ENCODE measurements at regions not wholly inside any gene's neighbourhood (a gene's known extent, or its start where the extent isn't known, plus 50 kb on each side); places are given as distances from the start of the nearest gene placed in this dataset.

DNA sequence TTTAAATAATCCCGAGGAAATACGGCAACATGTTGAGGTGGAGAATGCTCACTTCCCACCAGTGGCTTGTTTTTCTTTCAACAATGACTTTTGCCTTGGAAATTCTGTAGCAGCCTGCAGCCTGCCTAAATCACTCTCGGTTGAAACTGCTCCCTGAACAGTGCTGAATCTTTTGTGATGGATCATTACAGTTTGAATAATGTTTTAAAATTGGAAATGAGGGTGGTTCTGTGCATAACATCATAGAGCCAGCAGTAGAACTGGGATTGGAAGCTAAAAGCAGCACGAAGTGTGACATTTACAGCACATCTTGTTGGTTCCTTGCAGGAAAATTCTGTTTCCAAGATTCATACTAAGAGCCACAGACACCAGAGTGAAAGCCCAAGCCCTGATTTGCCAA is 74.1 kb upstream of the GPR12 start:
- no peak for FAIRE-seq

DNA sequence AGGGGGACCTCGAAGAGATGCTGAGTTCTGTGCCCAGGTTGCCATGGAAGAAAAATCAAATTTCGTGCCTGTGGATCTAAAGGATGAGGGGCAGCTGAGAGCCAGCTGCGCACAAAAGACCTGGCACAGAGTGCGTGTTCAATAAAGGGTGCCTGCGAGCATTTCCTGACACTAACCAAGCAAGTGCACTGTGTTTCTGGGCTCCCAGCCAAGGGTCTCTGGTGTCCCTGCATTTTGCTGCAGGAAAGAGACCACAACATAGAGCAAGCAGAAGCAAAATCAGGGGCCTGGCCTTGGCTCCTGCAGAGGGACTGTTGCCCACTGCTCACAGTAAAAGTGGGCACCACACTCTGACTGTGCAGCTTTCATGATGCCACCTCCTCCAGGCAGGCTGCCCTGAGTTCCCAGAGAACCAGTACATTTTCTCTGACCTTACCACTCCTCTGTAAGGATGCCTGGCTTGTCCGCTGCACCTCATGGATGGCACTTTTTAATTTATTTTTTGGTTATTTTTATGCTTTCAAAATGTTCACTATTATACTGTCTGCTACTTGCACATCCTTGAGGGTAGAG is 70.8 kb upstream of the GPR12 start:
- TF ChIP-seq POLR2A (IDR thresholded peaks at IDR 0.05; ENCODE audit: low read depth, low read length): no peak
- TF ChIP-seq POLR2AphosphoS5 (IDR thresholded peaks at IDR 0.05; ENCODE audit: low read depth, low read length): no peak
- no peak for TF ChIP-seq TAF1 (IDR thresholded peaks at IDR 0.05; ENCODE audit: borderline replicate concordance, low read depth, low read length)
- FAIRE-seq (no peak), DNase-seq (ENCODE audit: insufficient read length) (no peak)

More for the DNA sequence above, 74.1 kb upstream of the GPR12 start:
- TF ChIP-seq POLR2A (IDR thresholded peaks at IDR 0.05; ENCODE audit: low read depth, low read length): no peak
- DNase-seq (ENCODE audit: insufficient read length): no peak

DNA sequence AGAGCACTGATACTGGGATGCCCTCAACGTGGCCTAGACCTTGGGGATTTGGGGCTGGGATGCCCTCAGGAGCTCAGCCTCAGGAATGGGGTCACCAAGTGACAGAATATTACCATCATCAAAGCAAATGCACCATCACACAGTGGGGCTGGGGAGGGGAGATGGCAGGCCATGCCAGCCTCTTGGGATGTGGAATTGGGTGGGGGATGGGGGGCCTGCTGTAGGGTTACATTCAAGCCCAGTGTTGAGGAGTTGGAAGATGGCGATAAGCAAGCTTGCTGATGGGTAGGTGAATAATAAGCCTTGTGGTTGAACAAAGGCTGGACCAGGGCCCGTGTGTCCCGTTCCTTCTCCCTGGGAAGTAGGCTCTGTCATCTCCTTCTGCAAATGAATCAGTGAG is 69.1 kb upstream of the GPR12 start:
- no peak for TF ChIP-seq POLR2A (IDR thresholded peaks at IDR 0.05; ENCODE audit: low read depth, low read length)
- no peak for TF ChIP-seq TAF1 (IDR thresholded peaks at IDR 0.05; ENCODE audit: borderline replicate concordance, low read depth, low read length)
- no peak for TF ChIP-seq POLR2AphosphoS5 (IDR thresholded peaks at IDR 0.05; ENCODE audit: low read depth, low read length)
- FAIRE-seq: no peak
- DNase-seq (ENCODE audit: insufficient read length): no peak

DNA sequence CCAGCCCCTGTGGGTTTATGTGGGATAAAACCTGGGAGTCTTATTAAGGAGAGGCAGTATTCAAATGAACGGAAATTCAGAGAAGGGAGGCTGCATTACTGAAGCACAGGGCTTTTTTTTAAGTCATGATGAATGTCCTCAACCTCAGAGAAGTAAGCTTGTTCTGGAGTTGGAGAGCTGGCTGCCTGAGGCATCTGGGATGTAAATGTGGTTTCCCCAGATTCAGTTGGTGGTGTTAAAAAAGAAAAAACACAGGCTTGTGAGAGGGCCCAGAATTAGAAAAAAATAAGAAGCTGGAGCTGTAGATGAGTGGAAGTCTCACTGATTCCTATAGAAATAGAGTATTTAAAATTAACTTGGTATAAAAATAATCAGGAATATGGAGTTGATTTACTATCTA is 64.0 kb upstream of the GPR12 start:
- no peak for TF ChIP-seq POLR2A (IDR thresholded peaks at IDR 0.05; ENCODE audit: low read depth, low read length)
- no peak for TF ChIP-seq POLR2AphosphoS5 (IDR thresholded peaks at IDR 0.05; ENCODE audit: low read depth, low read length)
- TF ChIP-seq TAF1 (IDR thresholded peaks at IDR 0.05; ENCODE audit: borderline replicate concordance, low read depth, low read length): no peak
- no peak for DNase-seq (ENCODE audit: insufficient read length)
- FAIRE-seq: no peak

DNA sequence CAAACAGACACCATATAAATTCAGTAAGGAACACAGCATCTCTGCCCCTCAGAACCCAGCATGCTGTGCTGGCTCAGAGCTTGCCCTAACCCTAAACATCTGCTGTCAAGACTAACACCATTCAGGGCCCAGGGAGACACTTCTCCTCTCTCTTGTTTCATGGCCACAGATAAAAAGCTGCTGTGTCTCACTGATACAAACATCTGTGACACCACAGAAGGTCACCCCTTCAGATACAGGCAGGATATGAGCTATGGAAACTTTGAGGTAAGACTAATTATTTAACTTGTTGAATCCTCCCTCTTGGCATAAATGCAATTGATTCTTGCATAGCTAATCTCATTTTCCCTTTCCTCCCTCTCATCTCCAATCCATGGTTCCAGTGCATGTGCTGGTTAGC is 61.6 kb upstream of the GPR12 start:
- no peak for TF ChIP-seq TAF1 (IDR thresholded peaks at IDR 0.05; ENCODE audit: borderline replicate concordance, low read depth, low read length)
- no peak for DNase-seq (ENCODE audit: insufficient read length)
- FAIRE-seq: no peak

DNA sequence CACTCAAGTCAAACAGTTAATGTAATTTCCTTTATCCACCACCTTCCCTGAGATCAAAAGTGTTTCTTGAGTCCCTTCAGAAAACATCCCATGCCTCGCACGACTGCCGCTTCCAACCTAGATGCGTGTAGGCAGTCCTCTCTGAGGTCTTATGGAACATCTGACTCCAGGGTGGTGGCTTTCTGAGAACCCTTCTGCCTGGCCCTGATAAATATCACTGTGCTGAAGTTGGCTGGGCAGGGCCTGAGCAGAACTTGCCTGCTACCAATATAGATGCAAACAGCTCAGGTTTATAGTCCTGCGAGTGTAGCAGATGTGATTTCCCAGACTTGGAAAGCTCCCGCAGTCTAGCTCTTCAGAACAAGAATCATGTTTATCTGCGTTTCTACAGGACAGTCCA is 61.1 kb upstream of the GPR12 start:
- no peak for FAIRE-seq
- TF ChIP-seq POLR2AphosphoS5 (IDR thresholded peaks at IDR 0.05; ENCODE audit: low read depth, low read length): no peak
- no peak for TF ChIP-seq POLR2A (IDR thresholded peaks at IDR 0.05; ENCODE audit: low read depth, low read length)
- no peak for TF ChIP-seq TAF1 (IDR thresholded peaks at IDR 0.05; ENCODE audit: borderline replicate concordance, low read depth, low read length)
- no peak for DNase-seq (ENCODE audit: insufficient read length)

DNA sequence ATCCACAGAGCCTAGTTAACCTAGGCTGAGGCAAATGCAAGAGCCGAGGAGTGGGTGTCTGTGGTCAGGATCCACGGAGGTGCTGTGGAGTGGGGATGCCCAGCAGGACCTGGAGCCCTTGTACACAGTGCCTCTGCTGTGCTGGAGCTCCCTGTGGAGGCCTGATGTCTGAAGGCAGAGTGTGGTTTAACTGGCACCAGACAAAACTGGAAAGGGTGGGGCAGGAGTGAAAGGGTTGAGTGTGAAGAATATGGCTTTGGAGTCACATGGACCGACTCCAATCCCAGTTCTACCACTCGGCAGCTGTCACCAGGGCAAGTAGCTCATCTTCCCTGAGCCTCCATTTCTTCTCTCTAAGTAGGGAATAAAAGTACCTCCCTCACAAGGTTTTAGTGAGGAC is 60.3 kb upstream of the GPR12 start:
- TF ChIP-seq POLR2A (IDR thresholded peaks at IDR 0.05; ENCODE audit: low read depth, low read length) (no peak), POLR2AphosphoS5 (IDR thresholded peaks at IDR 0.05; ENCODE audit: low read depth, low read length) (no peak), TAF1 (IDR thresholded peaks at IDR 0.05; ENCODE audit: borderline replicate concordance, low read depth, low read length) (no peak)
- DNase-seq (ENCODE audit: insufficient read length) (no peak), FAIRE-seq (no peak)

DNA sequence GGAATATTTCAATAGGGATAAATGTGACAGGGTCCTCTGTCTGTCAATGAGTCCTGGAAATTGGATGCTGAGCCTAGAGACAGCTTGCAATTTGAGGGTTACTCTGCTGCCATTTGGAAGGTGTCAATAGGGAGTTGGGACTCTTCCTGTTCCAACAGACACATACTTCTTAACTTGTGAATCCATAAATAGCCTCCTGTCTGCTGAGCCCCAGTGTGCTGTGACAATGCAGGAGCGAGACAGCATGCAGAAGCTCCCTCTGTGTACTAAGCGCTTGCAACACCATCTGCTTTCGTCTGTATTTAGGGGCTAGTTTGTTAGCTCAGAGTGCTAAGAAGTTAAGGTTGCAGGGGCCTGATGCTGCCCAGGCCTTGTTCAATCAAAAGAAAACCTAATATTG is 58.5 kb upstream of the GPR12 start:
- DNase-seq (ENCODE audit: insufficient read length) (no peak), FAIRE-seq (no peak)
- TF ChIP-seq TAF1 (IDR thresholded peaks at IDR 0.05; ENCODE audit: borderline replicate concordance, low read depth, low read length) (no peak), POLR2AphosphoS5 (IDR thresholded peaks at IDR 0.05; ENCODE audit: low read depth, low read length) (no peak), POLR2A (IDR thresholded peaks at IDR 0.05; ENCODE audit: low read depth, low read length) (no peak)

DNA sequence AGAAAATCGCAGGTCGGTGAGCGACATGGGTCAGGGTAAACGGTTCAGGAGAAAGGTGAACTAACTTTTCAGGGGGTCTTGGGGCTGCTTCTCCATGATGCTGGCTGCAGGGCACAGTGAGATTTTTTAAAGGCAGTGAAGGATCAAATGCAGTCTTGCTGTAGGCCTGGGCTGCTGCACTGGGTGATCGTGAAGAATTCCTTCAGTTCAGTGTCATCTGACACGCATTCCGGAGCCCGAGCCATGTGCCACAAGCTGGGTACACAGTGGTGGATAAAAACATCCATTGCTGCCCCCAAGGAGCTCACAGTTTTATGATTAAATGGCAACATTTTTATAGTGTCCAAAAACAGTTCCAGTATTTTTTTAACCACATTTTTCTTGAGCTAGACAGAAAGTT is 56.3 kb upstream of the GPR12 start:
- DNase-seq (ENCODE audit: insufficient read length) (no peak), FAIRE-seq (no peak)
- TF ChIP-seq POLR2A (IDR thresholded peaks at IDR 0.05; ENCODE audit: low read depth, low read length) (no peak), TAF1 (IDR thresholded peaks at IDR 0.05; ENCODE audit: borderline replicate concordance, low read depth, low read length) (no peak), POLR2AphosphoS5 (IDR thresholded peaks at IDR 0.05; ENCODE audit: low read depth, low read length) (no peak)

DNA sequence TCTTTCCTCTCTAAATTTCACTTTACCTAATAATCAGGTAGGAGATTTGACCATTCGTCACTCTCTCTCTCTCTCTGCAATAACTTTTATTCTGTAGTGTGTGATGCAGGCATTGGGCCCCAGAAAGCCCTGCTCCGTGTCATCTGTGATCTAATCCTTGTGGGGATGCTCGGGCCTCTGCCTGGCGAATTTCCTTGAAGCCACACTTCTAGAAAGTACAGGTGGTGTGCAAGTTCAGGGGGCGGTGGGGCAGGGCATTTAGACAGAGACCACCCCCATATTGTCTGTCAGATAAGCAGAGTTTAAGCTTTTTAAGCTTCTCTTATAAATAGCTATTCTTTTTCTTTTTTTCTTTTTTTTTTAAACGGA is 53.4 kb upstream of the GPR12 start:
- DNase-seq (ENCODE audit: insufficient read length) (no peak), FAIRE-seq (no peak)
- TF ChIP-seq TAF1 (IDR thresholded peaks at IDR 0.05; ENCODE audit: borderline replicate concordance, low read depth, low read length) (no peak), POLR2AphosphoS5 (IDR thresholded peaks at IDR 0.05; ENCODE audit: low read depth, low read length) (no peak), POLR2A (IDR thresholded peaks at IDR 0.05; ENCODE audit: low read depth, low read length) (no peak)

DNA sequence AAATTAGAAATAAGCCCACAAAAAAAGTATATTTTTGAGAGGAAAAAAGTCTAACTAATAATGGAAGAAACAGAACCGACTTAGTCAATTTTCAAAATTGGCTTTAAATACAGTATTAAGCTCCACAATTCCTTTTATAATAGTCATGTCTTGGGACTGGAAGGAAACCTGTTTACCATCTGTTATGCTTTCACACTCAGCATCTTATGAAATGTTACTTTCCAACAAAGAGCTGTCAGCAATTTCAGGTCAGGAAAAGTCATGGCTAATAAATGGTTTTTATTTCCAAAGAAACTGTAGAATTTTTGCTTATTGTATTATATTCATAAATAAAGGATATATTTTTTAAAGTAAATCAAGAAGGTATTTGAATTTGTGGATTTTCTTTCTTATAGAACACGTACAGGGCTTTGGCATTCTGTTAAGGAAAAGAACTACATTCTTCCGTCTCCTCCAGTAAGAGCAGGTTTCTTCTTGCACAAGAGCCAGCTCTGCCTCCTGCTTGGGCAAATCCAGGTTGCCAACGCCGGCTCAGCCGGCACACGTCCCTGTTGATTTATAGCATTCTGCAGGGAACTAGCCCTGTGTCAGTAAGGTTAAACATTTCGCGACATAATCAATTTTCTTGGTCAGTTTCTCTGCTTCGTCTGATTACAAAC is 52.9 kb upstream of the GPR12 start:
- TF ChIP-seq POLR2A (IDR thresholded peaks at IDR 0.05; ENCODE audit: low read depth, low read length): no peak
- TF ChIP-seq TAF1 (IDR thresholded peaks at IDR 0.05; ENCODE audit: borderline replicate concordance, low read depth, low read length): no peak
- TF ChIP-seq POLR2AphosphoS5 (IDR thresholded peaks at IDR 0.05; ENCODE audit: low read depth, low read length): no peak
- DNase-seq (ENCODE audit: insufficient read length): no peak
- no peak for FAIRE-seq

DNA sequence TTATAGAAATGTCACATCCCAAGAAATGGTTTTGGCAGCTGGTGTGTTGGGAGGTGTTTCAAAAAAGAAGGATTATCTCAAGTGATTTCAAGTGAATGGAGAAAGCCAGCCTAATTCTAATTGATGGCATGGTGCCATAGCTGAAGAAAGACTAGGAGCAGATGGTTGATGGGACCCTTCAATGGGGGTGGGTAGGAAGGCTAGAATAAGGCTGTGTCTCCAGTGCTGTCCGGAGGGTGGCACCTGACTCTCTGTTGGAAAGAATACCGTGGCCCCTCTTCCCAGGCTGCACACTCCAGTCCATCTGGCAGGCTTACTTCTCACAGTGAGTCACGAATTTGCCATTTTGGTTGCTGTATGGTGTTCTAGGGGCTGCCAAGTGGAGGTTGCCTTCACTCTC is 51.0 kb upstream of the GPR12 start:
- FAIRE-seq: no peak
- DNase-seq (ENCODE audit: insufficient read length): no peak
- TF ChIP-seq POLR2AphosphoS5 (IDR thresholded peaks at IDR 0.05; ENCODE audit: low read depth, low read length): no peak
- no peak for TF ChIP-seq TAF1 (IDR thresholded peaks at IDR 0.05; ENCODE audit: borderline replicate concordance, low read depth, low read length)
- no peak for TF ChIP-seq POLR2A (IDR thresholded peaks at IDR 0.05; ENCODE audit: low read depth, low read length)

Measured in GM12892 (cell line).